SKM-1 (cell line): ENCODE measurements at regions not wholly inside any gene's neighbourhood (a gene's known extent, or its start where the extent isn't known, plus 50 kb on each side); places are given as distances from the start of the nearest gene placed in this dataset.

Experiments
- DNase-seq: peaks from one replicate; lab custom pipeline; 2025; ENCODE audit not compliant: unreplicated experiment; lab: John Stamatoyannopoulos, UW

DNA sequence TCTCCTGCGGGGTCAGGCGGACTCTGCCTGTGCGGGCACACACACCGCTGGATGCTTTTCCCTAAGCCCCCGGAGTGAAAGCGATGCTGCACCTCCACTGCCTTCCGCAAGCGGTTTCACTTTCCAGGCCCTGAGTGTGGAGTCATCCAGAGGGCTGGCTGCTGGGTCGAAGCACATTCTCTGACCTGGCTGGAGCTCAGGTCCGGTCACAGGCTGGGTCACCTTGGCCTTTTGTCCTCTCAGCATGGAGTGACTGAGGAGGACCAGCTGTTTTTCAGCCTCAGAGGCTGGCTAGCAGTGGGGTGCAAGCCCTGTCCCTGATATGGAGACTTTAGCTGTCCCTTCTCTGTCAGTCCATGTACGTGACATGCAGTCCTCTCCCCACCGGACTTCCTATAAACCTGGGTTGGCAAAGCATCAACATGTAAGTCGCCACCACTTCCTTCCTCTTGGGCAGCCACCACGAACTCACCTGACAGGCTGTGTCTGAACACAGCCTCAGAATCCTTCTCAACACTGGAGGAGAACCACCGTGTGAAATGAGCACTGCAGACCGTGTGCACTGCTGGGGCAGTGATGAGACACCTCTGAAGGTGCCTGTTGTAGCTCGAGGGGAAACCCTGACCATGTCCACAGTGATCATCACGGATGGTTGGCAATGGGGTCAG lies 51.3 kb downstream of the GADD45G start:
- no peak for DNase-seq

DNA sequence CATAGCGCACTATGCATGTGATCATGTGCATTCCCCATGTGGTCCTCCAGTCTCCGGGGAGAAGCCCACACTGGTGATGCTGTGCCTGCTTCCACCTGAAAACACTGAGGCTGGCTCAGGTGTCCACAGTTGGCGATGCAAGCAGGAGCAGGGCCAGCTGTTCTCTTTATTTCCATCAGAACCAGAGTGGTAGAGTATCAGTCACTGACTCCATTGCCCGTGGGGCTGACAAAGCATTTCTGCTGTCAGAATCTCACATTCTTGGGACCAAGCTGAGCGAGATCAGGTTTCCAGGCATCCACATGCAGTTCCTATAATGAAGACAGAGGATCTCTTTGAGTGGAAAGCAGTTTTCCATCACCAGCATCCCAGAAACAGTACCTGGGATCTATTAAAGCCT lies 52.5 kb downstream of the GADD45G start:
- no peak for DNase-seq

DNA sequence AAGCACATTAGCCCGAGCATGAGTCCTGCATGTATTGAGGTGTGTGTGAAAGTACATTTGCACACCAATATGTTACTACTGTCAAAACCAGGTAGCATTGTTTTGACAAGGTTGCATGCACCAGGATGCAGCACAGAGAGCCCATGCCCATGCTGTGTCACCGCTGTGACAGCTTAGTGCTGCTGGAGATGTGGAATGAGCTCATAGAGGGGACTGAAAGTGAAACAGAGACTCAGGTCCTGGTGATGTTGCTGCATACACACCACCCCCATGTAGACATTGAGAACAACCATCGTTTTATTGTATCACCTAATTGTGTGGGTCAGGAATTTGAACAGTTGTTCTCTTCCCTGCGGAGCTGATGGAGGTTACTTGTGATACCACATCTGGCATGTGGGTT lies 53.0 kb downstream of the GADD45G start:
- DNase-seq: no peak

DNA sequence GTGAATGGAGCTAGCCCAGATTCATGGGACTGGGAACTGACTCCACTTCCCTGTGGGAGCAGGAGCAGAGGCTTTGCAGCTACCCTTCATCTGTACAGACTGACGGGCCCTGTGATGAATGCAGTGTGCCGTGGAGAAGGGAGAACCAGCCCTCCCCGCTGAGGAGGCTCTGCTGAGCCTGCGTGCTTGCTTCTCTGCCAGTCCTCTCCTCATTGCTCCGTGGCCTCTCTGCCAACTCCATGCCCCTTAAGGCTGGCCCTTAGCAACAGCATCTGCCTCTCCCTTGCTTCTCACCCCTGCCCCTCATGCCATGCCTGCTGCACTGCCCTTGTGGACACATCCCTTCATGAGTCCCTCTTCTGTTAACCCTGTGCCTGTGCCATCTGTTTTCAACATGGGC lies 53.6 kb downstream of the GADD45G start:
- DNase-seq: no peak

DNA sequence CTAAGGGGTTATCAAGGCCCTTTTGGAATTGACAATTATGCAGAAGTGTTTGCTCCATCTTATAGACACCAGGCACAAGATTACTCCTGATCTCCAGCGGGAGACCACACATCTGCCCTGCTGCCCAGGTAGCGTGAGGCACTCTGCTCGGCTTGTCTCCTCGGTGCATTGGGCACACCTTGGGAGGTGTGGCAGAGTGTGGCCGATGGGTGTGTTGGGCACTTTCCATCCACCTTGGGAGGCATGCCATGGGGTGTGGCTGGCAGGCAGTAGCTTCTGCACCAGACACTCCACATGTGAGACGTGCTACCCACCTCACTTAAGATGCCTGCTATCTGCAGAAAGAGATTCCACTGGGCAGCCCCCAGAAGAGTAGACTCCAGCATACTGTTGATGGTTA lies 54.1 kb downstream of the GADD45G start:
- DNase-seq: no peak

DNA sequence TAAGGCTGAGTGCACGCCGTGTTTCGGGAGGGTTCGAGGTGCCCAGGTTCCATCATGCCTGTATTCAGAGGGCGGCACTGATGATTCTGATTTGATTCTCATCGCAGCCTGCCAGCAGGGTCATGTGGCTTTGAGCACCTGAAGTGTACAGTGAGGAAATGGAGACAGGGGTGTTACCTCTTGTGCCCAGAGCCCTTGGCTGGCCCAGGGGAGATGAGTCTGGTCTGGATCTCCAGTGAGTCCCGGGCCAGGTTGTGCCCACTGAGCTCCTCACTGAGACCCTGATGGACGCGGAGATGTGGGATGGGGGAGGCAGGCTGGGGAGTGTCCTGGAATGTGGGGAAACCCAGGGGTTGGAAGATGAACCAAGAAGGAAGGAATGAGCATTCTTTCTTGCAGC lies 54.7 kb downstream of the GADD45G start:
- DNase-seq: no peak

DNA sequence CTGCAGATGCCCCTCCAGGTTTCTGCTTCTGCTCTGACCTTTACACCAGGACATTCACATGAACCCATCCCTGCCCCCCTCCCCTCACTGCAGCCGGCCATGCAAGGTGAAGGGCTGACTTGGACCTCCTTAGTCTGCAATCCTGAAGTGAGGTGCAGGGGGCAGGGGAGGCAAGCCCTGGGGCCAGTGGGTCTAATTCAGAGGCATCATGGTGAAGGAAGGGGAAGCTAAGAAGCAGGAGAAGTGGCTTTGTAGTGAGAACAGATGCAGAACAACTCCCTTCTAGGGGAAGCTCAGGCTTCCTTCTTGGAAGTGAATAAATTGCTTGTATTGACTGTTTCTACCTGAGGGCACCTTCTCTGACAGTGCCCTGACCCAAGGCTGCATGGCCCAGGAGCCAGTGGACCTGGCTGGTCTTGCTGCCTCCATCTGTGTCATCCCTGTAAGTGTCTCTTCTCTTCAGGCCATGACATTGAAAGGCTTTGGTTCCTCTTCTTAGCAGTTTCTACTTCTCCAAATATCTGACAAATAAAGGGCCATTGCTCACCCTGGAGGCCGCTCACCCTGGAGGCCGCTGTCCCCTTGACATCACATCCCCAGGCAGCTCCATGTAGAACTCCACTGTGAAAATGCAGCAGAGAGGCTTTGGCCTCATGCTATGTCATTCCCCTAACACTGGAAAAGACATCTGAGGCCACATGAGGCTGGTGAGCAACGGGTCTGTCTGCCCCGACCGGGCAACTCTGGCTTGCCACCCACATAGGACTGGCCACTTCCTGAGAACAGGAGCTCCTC lies 55.3 kb downstream of the GADD45G start:
- no peak for DNase-seq

DNA sequence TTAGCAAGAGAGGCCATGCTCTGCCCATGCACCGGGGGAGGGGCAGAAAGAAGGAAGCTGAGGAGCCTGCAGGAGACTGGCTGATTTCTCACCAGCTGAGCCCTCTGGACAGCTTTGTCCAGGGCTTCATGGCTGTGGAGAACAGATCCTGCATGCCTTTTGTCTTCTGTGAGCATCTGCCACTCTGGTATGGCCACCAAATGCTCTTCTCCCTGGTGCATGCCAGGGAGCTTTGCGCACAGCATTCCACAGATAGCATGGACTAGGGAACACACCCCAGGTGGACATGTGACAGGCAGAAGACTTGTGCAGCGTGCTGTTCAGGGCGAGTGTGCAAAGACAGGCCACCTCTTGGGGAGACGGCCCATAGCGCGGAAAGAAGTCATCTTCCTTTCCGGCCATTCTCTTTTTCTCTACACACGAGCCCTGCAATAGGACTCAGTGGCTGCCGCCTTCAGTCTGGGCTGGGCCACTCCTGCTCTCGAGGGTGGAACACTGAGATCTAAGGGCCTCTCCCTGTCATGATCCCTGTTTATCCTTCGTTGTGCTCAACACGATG lies 56.7 kb downstream of the GADD45G start:
- DNase-seq: no peak

DNA sequence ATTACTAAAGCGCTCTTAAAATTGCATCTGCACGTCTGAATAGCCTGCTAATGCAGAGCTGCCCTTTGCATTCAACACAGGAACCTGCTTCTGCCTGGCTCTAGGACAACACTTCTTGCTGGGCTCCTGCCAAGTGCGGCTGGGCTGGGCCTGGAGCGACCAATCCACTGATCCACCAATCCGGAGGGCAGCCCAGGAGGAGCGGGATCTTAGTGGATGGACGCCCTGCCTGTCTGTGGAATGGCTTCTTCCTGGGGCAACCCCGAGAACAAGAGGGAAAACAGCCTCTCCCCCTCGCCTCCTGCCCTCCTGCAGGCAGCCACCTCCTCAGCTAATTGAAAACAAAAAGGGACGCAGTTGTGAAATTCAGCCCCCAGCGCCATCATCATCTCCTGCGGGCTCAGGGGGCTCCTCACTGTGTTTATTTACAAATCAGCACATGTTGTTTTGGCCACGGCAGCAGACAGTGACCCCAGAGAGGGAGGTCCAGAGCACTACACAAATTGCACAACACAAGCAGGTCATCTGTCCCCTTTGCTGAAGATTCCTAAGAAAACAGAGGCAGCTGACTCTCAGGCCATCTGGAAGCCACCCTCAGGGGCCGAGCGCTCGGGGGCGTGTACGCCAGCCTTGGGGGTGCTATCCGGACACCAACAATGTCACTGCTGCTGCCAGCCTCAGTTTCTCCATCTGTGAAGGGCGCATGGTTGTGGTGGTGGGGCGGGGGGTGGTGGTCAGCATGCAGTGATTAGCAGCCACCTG lies 57.3 kb downstream of the GADD45G start:
- no peak for DNase-seq

DNA sequence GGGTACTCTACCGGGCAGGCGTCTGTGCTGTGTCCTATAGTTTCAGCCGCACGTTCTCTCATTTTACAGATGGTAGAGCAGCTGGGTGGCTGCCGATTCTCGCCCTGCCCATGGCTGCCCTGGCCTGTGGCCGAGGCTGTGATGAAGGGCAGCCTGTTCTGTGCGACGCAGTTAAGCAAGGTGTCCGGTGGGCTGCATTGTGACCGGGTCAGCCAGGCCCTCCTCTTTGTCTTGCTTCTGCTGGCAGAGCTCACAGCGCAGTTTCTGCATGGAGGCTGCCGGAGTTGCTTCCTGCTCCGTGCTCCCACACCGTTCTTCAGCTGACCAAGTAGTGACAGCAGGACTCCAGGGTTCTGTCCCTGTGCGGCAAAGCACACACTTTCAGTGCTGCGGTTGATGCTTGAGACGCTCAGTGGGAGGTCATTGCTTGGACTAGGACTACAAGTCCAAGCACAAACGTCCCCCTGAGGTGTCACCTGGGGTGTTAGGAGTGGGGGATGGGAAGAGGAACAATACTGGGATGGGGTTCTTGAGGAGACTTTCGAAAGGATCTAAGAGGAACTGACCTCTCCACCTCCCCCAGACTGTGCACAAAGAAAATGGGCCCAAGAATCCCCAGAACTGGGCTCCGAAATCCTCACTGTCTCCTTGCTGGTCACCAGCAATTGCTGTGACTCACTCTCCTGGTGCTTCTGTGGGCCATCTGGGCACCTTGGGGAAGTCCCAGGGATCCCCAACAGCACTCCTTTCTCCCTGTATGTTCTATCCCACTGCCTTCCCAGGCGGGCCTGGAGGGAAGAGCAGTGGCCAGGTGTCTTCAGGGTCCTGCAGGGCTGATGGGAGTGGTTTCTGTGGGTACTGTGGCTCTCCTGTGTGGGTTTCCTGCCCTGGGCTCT lies 58.2 kb downstream of the GADD45G start:
- DNase-seq: no peak

DNA sequence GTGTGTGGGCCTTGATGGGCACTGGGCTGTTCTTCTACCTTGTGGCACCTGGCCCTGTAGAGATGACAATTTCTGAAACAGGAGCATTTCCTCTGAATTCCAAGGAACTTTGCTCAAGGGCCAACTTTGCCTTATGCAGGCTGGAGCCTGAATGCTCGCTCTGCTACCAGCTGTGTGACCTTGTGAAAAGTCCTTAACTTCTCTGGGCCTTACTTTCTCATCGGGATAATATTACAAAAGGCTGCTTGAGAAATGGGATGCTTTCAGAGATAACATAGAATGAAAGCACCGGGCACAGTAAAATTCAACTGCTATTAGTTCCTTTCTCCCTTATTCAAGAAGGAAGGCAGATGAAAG lies 58.8 kb downstream of the GADD45G start:
- no peak for DNase-seq

DNA sequence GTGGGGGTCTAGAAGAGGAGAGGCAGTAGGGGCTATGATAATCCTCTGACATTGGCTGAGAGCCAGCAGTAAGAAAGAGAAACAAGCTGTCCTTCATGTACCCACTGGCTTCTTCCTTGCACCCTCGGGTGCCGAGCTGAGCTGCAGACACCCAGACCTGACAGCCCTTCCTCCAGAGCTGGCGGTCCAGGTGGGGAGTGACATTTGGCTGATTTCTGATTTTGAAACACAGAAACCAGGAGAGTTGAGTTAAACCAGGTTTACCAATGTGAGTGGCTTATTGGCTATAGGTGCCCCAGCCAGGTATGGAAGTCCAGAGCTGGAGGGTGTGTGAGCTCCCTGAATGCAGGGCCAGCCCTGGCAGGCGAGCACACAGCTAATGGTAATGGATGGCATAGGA lies 59.2 kb downstream of the GADD45G start:
- no peak for DNase-seq

DNA sequence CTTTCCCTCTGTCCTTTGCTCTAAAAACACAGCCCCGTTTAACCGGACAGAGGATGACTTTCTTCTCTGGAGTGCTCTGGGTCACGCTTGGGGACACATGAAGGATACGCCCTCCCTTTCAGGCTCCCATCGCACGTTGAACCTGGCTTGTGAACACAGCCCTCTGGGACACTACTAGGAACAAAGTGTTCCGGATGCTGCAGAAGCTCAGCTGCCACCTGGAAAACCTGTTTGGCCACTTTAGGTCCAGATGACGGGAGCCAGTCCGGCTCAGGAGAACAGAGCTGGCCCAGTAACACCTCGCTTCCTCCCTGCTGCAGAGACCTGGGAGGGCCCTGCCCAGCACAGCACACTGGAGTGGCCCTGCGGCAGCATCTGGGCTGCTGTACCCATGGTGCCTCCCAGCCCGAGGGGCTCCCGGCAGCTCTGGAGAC lies 60.1 kb downstream of the GADD45G start:
- no peak for DNase-seq

DNA sequence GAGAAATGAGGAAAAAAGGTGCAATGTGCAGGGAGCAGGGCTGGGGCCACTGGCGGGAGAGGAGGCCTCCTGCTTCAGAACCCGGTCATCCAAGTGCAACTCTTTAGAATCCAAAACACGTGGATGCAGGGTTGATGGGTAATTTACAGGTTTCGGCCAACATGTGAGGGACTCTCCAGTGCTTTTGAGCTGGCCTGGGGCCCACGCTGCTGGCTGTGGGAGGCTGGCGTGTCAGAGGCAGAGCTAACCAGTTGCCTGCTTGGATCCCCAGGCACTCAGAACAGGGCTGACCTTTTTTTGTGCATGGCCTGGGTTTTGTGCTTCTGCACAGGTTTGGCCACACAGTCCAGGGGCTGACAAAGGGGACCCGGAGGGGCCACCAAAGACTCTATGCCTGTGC lies 61.6 kb downstream of the GADD45G start:
- no peak for DNase-seq

DNA sequence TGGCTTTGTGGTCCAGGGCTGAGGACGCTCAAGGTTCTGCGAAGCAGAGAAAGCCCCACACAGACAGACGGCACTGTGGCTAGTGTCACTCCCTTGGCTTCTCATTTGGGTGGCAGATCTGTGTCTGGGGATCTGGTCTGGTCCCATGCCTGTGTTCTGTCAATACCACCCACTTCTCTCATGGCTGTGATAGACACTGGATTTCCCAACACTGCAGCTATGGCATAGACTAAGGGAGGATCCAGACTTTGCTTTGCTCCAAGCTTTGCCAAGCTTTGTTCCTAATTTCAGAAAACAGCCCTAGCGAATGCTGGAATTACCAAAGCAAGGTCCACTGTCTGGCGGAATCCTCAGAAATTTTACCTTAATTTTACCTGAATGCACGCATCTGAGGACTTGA lies 62.1 kb downstream of the GADD45G start:
- no peak for DNase-seq

DNA sequence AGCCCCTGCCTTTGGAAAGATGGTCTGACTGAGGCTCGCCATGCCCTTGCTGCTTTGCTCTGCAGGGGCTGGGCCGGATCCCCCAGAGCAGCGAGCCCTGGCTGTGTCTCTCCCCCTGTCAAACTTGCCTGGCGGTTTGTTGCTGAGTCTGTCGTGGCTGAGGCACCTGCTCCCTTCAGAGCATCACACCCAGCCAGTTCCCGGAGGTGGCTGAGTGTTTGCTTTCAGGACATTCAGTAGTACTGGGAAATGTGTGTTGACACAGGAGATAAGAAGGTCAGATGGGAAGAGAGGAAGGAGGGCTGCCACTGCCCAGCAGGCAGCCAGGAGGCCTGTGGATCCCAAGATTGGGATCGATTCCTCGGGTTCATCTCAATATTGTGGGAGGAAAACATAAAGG lies 62.9 kb downstream of the GADD45G start:
- no peak for DNase-seq

DNA sequence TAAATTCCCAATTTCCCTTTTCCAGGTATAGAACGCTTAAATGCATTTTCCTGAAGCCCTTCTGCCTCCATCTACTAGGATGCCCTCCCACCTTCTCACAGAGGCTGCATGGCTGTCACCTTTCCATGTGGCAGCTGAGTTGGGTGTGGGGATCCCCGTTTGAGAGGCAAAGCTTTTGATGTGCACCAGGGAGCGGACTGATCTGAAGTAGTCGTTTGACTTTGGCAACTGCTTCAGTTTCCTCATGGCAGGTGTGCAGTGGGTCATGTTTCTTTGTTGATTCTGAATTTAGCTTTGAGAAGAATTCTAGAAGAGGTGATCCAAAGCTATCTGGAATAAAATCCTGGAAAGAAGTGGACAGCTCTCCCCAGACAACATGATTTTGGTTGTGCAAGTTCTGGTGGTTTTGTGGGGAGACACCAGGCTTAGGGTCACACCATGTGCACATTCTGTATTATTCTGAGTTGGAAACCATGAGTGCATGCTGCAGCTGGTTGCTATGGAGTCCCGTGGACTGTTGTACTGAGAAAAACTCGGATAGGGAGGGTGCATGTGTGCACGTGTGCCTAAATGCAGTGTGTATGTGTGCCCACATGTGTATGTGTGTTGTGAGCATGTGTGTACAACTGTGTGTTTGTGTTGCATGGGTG lies 63.5 kb downstream of the GADD45G start:
- no peak for DNase-seq

DNA sequence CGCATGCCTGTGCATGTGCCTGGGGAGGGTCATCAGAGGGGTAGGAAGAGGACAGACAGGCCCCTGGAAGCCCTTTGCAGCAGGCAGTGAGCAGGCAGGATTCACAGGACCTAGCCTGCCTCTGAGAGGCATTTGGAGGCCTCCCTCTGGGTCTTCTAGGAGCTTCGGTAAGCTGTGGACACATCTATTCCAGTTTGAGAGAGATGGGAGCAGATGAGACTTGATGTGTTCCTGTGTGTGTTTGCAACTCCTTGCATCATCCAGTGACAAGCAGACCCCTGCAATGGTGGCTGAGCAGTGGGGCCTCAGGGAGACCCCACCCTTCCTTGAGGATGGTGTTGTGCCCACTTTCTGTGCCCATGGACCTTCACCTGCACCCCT lies 64.0 kb downstream of the GADD45G start:
- no peak for DNase-seq

DNA sequence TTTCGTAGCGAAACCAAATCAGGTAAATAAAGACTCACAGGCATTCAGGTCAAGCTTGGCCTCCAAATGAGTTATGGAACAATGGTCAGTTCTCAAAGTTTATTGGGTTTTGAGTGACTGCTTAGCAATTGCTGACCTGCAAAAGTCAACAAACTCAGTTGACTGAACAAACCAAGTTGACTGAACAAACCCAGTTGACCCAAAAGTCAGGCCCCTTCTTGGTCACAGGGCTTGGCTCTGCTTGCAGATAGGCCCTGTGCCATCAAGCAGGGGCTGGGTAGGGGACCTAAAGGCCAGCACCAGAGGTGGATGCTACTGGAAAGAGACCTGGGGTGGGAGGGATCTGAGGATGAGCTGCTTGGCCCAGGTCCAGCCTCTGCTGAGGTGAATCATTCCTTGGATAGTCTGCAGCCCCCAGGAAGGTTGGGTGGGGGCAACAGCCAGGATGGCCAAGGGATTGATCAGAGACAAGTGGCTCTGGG lies 64.6 kb downstream of the GADD45G start:
- DNase-seq: no peak

DNA sequence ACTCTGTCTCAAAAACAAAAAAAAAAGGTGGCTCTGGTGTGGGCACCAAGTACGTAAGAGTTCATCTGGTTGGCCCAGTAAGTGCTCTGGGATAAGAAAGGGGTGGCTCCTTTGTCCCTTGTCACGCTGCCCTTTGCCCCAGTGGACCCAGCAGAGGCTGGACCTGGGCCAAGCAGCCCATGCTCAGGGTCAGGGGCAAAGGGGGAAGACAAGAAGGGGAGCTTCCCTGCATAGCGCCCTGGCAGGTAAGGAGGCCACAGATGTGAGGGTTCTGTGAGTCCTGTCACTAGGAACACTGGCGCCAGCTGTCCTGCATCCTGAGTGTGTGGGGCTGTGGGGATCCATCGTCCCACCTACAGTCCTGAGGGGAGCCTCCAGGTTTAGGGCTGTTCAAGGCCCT lies 65.3 kb downstream of the GADD45G start:
- DNase-seq: no peak
